HG02642 (cell line): ENCODE measurements at regions not wholly inside any gene's neighbourhood (a gene's known extent, or its start where the extent isn't known, plus 50 kb on each side); places are given as distances from the start of the nearest gene placed in this dataset.

Experiments used
- ATAC-seq: cut with Tn5 transposase; IDR thresholded peaks from one replicate; pipeline ENCODE4 v1.9.1; 2021; ENCODE audit warnings: mild to moderate bottlenecking; ENCODE audit not compliant: unreplicated experiment, poor library complexity

DNA sequence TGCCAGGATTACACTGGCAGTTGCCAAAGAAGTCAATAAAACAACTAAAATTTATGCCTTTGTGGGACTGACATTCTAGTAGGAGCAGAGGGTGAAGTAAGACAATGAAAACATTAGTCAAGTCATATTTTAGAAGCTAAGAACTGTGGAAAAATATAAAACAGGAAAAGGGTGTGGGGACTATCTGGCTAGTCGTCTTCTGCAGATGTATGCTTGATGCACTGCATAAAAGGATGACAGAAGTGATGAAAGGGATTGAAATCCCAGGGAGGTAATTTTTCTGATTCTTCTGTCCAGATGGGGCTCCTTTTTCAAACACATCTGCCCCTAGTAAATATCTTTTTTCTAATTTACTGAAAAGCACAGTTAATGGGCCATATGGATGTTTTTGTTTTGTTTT is 706.3 kb downstream of the ADGRL2 start:
- ATAC-seq = no peak

- ATAC-seq = no peak
Measured at GRCh38 chr1:82503822-82504221, 703.1 kb downstream of the ADGRL2 start.

DNA sequence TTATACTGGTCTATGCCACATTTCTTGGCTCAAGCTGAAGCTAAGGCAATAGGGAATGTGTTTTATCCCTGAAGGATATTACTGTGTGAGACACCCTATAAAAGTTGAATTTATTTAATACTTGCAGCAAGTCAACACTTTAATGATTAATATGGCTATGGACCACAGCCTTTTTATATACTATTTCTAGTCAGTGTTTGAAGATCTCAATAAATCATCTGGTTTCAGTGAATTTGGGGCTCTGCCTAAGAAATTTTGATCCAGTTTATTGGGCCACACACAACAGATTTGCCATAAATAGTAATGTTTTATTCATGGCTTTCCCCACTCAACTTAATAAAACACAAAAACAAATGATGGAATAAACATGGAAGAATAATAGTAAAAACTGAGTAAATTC is 698.3 kb downstream of the ADGRL2 start:
- no peak for ATAC-seq

GRCh38 chr1:82494117-82494516 is 693.4 kb downstream of the ADGRL2 start:
- no peak for ATAC-seq

DNA sequence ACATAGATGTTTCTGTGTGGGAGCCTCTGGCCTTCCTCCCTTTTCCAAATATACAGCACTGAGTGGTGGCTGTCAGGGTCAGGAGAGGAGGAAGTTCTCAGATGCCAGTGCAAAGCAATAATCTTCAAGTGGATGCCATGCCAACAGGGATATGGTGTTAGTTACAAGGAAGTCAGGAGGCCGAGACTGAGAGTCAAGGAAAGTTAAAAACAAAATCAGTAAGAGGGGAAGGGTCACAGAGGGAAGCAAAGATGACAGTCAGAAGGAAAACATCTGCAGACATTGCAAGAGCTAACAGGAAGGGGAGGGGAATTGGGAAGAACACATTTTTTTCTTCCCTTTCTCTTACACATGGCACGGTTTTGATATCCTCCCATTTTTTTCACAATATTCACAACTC is 691.4 kb downstream of the ADGRL2 start:
- ATAC-seq = no peak

GRCh38 chr1:82491301-82492048 is 690.7 kb downstream of the ADGRL2 start:
- ATAC-seq = no peak

DNA sequence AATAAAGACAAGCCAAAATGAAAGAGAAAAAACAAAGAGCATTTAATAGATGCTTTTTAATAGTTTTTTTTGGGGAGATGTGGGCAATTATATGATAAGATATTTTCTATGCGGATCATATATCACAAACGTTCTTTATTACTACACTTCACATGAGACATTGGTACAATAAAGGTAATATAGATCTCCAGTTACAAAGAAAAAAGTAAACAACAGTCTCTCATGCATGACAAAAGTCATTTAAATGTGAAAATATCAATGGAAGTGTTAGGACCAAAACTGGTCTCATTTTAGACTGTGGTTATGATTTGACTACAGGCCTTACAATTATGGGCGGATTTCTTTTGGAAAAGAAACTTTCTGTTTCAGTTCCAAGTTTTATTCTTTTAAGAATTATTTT is 687.0 kb downstream of the ADGRL2 start:
- no peak for ATAC-seq

- ATAC-seq = no peak
Measured at GRCh38 chr1:82486969-82487368, 686.2 kb downstream of the ADGRL2 start.

DNA sequence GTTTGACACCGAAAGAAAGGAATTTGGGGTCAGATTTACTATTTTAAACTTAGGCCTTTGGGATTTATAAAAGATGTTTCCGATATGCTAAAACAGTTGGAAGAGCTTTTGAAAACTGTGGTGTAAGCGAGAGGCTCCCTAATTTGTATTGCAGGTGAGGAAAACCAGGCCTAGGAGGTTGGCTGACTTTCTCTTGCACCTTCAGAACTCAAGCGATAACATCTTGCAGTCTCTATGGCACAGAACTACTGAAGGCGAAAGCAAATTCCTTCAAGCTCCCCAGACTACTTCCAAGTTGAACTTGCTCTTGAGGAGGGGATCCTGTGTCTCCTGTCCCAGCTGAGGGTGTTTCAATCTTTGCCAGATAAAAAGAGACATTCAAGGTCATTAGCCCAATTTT is 685.7 kb downstream of the ADGRL2 start:
- ATAC-seq = no peak

- no peak for ATAC-seq
Measured at GRCh38 chr1:82485591-82486369, 685.0 kb downstream of the ADGRL2 start.

- no peak for ATAC-seq
Measured at GRCh38 chr1:82483146-82483545, 682.4 kb downstream of the ADGRL2 start.

DNA sequence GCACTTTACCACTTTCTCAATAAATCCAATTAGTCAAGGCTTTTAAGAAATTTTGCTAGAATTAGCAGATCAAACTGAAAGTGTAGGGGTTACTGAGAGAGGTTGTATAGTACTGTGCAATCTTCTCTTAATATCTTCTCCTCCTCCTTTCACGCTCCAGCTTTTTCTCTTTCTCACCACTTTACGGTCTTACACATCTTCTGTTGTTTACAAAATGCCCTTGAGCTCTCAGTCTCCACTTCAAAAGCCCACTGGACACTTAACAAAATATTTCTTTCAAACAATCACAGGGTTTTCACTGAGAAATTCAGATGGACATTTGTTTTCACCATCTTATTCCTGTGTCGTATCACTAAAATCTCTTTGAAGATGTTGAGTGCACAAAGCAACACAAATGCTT is 678.2 kb downstream of the ADGRL2 start:
- no peak for ATAC-seq

DNA sequence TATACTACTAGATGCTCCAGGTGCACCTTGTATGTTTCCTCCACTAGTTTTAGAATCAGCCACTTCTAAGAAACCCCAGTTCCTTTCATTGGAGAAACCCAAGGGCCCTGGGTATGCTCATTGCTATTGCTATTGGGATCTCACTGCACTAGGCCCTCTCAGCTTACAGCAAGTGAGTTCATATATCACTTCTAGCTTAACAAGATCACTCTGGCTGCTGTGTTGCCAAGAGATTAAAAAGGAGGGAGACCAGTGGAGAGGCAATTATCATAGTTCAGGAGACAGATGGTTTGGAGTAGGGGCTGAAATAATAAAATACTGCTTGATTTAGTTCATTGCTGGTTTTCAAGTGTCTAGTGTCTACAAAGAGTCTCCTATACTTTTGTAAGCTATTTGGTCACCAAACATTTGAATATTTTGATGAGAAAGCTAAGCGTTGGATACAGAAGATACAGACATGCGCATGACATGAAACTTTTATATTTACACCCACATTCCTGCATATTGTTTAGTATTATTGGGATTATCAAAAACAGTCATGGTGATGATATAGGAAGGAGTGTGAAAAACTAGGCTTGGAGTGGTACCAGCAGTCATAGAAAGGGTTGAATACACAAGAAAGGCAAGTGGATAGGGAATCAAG is 671.9 kb downstream of the ADGRL2 start:
- no peak for ATAC-seq

DNA sequence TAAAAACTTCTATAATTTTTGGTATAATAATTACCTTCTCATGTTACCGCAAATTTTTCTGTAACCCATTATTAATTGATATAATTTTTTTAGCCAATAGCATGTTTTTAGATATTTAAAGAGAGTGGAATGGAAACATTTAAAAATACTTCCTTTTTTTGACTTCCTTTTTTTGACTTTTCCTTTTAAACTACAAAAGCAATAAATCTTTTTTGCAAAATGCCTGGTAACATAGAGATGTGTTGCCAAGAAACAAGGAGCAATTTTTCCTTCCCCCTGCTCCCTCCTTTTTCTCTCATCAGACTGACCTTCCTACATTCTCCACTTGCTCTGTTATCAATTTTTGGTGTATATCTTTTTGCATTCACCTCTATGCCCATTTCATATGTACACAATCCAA is 666.2 kb downstream of the ADGRL2 start:
- no peak for ATAC-seq

DNA sequence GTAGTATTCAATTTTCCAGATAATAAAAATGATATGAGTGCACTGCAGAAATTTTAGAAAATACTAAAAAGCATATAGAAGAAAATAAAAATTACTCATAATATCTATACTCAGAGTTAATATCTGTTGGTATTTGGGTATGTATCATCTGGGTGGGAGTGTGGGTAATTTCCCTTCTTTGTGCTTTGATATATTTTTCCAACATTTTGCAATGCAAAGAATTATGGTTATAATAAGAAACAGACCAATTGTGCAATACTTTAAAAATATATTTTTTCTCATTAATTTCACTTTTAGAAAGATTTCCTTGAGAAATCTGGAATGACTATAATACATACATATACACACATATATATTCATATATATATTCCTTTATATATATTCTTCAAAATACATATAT is 665.7 kb downstream of the ADGRL2 start:
- ATAC-seq = no peak

- ATAC-seq = no peak
Measured at GRCh38 chr1:82465024-82465423, 664.3 kb downstream of the ADGRL2 start.

- ATAC-seq = no peak
Measured at GRCh38 chr1:82464362-82465001, 663.7 kb downstream of the ADGRL2 start.

- no peak for ATAC-seq
Measured at GRCh38 chr1:82463951-82464350, 663.2 kb downstream of the ADGRL2 start.

GRCh38 chr1:82462366-82462765 is 661.6 kb downstream of the ADGRL2 start:
- no peak for ATAC-seq

GRCh38 chr1:82455342-82455741 is 654.6 kb downstream of the ADGRL2 start:
- no peak for ATAC-seq

DNA sequence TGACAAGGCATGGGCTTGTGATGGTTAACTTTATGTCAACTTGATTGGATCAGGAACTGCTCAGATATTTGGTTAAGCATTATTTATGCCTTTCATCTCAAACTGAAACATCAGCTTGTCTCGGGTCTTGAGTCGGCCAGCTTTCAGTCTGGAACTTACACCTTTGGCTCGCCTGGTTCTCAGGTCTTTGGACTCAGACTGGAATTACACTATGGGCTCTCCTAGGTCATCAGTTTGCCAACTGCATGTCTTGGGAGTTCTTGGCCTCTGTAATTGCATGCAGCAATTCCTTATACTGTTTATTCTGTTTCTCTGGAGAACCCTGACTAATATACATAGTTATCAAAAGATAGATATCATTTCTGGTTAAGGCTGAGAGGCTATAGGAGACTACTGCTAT is 653.7 kb downstream of the ADGRL2 start:
- no peak for ATAC-seq
